ENCODE measurements at regions not wholly inside any gene's neighbourhood (a gene's known extent, or its start where the extent isn't known, plus 50 kb on each side); places are given as distances from the start of the nearest gene placed in this dataset.

- Histone ChIP-seq H4K5ac (ENCODE audit: insufficient read length, low read depth, low read length) (no peak overlapping the region), H2BK20ac (ENCODE audit: low read length) (no peak overlapping the region), H3K23ac (ENCODE audit: insufficient read length) (no peak overlapping the region), H3K79me2 (ENCODE audit: control insufficient read depth in 1 of 2, insufficient read depth in 2 of 2, low read length in 2 of 2) (no peaks in the 10 kb centered on the region), H2BK12ac (ENCODE audit: low read depth, low read length) (no peak overlapping the region), H4K8ac (ENCODE audit: extremely low read depth, insufficient read depth, low read length) (no peak overlapping the region; the same call in 1 of the 2 replicates), H3K27ac (ENCODE audit: low read depth, low read length) (no peak overlapping the region), H3K14ac (ENCODE audit: insufficient read length) (no peak overlapping the region), H3K79me1 (ENCODE audit: low read depth, low read length) (no peaks in the 10 kb centered on the region), H3K27me3 (replicated peaks in 1 of 4; ENCODE audit: control insufficient read depth in 3 of 4, extremely low read depth in 1 of 4, insufficient read depth in 3 of 4, low read length in 3 of 4) (no peaks in the 10 kb centered on the region; a peak in 1 of 7 replicates), H3K56ac (replicated peaks; ENCODE audit: insufficient read length, low read depth, low read length) (no peak overlapping the region), H3K36me3 (ENCODE audit: control insufficient read depth in 2 of 4, insufficient read depth in 4 of 4, low read length in 3 of 4) (no peaks in the 10 kb centered on the region), H3K4me1 (replicated peaks in 1 of 4; ENCODE audit: control insufficient read depth in 3 of 4, insufficient read depth in 4 of 4, low read length in 3 of 4) (no peaks in the 10 kb centered on the region), H3K9me3 (ENCODE audit: insufficient read depth in 2 of 2, low read depth in 1 of 2, low read length in 1 of 2) (no peaks in the 10 kb centered on the region), H2AFZ (ENCODE audit: low read length) (0 out of 2 replicates have a peak overlapping the region, but pooled peaks have one; percentile 34), H2BK15ac (ENCODE audit: low read length) (no peak overlapping the region), H3K18ac (ENCODE audit: extremely low read depth, low read length) (no peak overlapping the region), H3K4me3 (ENCODE audit: extremely low read depth in 1 of 4, insufficient read depth in 2 of 4, low read depth in 3 of 4, low read length in 4 of 4) (no peak overlapping the region), H4K20me1 (replicated peaks in 1 of 2; ENCODE audit: control insufficient read depth in 1 of 2, insufficient read depth in 2 of 2, low read length in 2 of 2) (no peaks in the 10 kb centered on the region), H2BK120ac (replicated peaks; ENCODE audit: low read depth, low read length) (no peak overlapping the region), H3K4ac (replicated peaks; ENCODE audit: insufficient read length, low read depth, low read length) (no peak overlapping the region), H2BK5ac (ENCODE audit: low read depth, low read length) (no peak overlapping the region), H3K23me2 (ENCODE audit: low read depth, low read length) (no peaks in the 10 kb centered on the region), H3K4me2 (ENCODE audit: insufficient read depth in 1 of 2, low read depth in 2 of 2, low read length in 2 of 2) (no peak overlapping the region), H4K91ac (replicated peaks; ENCODE audit: insufficient read length, low read length) (no peak overlapping the region), H2AK5ac (ENCODE audit: low read depth, low read length) (no peak overlapping the region), H3K9ac (replicated peaks in 1 of 4; ENCODE audit: extremely low read depth in 1 of 4, low read depth in 3 of 4, low read length in 3 of 4) (no peak overlapping the region)
- no peak for FAIRE-seq
- DNase-seq (ENCODE audit: low read depth in 1 of 2, low spot score in 2 of 2) = peak in 1 of 2 experiments; percentile 15
- CTCF ChIA-PET (ENCODE audit: partially characterized antibody) = interaction anchor here (0.7 to 1.9 kb wide), 11 partner anchors 8 to 1215 kb away, joined by 3 to 6 read pairs (median 4); no protein-coding TSS in a partner anchor
- POLR2A ChIA-PET (ENCODE audit: partially characterized antibody) = interaction anchor here (1.2 kb wide), 1 partner anchor 10 kb away, joined by 3 read pairs; no protein-coding TSS in a partner anchor
- WGBS, 2 experiments (ENCODE audit: extremely low coverage in 1 of 2, insufficient coverage in 1 of 2, insufficient read length in 1 of 2, insufficient replicate concordance in 2 of 2, low coverage in 1 of 2, low lambda C conversion rate in 2 of 2, missing lambda C conversion rate in 1 of 2) = 73% methylated on average over 11 of the region's 11 CpGs; no CpG with 5 or more reads in 1 of the 2 experiments
- TF ChIP-seq, protein P1, sequence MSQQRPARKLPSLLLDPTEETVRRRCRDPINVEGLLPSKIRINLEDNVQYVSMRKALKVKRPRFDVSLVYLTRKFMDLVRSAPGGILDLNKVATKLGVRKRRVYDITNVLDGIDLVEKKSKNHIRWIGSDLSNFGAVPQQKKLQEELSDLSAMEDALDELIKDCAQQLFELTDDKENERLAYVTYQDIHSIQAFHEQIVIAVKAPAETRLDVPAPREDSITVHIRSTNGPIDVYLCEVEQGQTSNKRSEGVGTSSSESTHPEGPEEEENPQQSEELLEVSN (IDR thresholded peaks at IDR 0.05) = peak; percentile 72; the same call in 1 of the 2 replicates
- no peak for TF ChIP-seq SIRT6 (IDR thresholded peaks at IDR 0.05; ENCODE audit: low read length)
- TF ChIP-seq CTCF (IDR thresholded peaks at IDR 0.05; ENCODE audit: control extremely low read depth in 1 of 3, insufficient read depth in 1 of 3, low read depth in 1 of 3, low read length in 3 of 3) = peak; percentile 11 to 35 (median 27); a peak in 3 of 4 replicates
- TF ChIP-seq RAD21 (IDR thresholded peaks at IDR 0.05 in 1 of 2, conservative IDR thresholded peaks at IDR 0.05 in 1 of 2; ENCODE audit: low read depth in 2 of 2, low read length in 2 of 2) = peak; percentile 24 to 36; a peak in 3 of 4 replicates
- TF ChIP-seq MAX (IDR thresholded peaks at IDR 0.05) = peak; percentile 81
- TF ChIP-seq CHD1 (IDR thresholded peaks at IDR 0.05; ENCODE audit: low read depth, low read length) = no peak
These were observed 116.9 kb downstream of the IRX2 start for GRCh38 chr5:2634399-2635176.

Measured in H1 (cell line).